Parathyroid adenoma (tissue), 2 donors: ENCODE measurements at regions not wholly inside any gene's neighbourhood (a gene's known extent, or its start where the extent isn't known, plus 50 kb on each side); places are given as distances from the start of the nearest gene placed in this dataset.

Source experiments
- H2AFZ ChIP-seq: fragments of 300-600 bp; sonication (generic); one replicate; pipeline ENCODE4 v1.7.0; 2017; ENCODE audit warnings: antibody characterized with exemption, mild to moderate bottlenecking
- H3K27ac ChIP-seq: fragments of 300-600 bp; sonication (generic); one replicate; pipeline ENCODE4 v1.7.0; 2017
- H3K27me3 ChIP-seq: fragments of 300-600 bp; sonication (generic); one replicate; pipeline ENCODE4 v1.7.0; 2017; ENCODE audit warnings: low read length; ENCODE audit not compliant: control insufficient read depth, insufficient read depth
- H3K36me3 ChIP-seq: fragments of 300-600 bp; sonication (generic); one replicate; pipeline ENCODE4 v1.7.0; 2017; ENCODE audit warnings: low read length; ENCODE audit not compliant: control insufficient read depth, insufficient read depth
- H3K4me1 ChIP-seq: fragments of 300-600 bp; sonication (generic); one replicate; pipeline ENCODE4 v1.7.0; 2017; ENCODE audit warnings: control low read depth
- H3K4me2 ChIP-seq: fragments of 300-600 bp; sonication (generic); one replicate; pipeline ENCODE4 v1.7.0; 2017; ENCODE audit warnings: low read length
- H3K4me3 ChIP-seq: fragments of 300-600 bp; sonication (generic); one replicate; pipeline ENCODE4 v1.7.0; 2017; ENCODE audit warnings: low read depth, low read length
- H3K79me2 ChIP-seq: fragments of 300-600 bp; sonication (generic); one replicate; pipeline ENCODE4 v1.7.0; 2017; ENCODE audit warnings: control low read depth
- H3K9ac ChIP-seq: fragments of 300-600 bp; sonication (generic); one replicate; pipeline ENCODE4 v1.7.0; 2017; ENCODE audit warnings: mild to moderate bottlenecking
- H3K9me3 ChIP-seq: fragments of 300-600 bp; sonication (generic); one replicate; pipeline ENCODE4 v1.7.0; 2017; ENCODE audit warnings: low read length; ENCODE audit not compliant: control insufficient read depth
- TF ChIP-seq, protein P1 (sequence below): fragments of 300-600 bp; sonication (generic); IDR thresholded peaks from one replicate; pipeline ENCODE4 v1.7.0; 2017; ENCODE audit warnings: antibody characterized with exemption, mild to moderate bottlenecking
- donor health status: primary hyperparathyroidism.

DNA sequence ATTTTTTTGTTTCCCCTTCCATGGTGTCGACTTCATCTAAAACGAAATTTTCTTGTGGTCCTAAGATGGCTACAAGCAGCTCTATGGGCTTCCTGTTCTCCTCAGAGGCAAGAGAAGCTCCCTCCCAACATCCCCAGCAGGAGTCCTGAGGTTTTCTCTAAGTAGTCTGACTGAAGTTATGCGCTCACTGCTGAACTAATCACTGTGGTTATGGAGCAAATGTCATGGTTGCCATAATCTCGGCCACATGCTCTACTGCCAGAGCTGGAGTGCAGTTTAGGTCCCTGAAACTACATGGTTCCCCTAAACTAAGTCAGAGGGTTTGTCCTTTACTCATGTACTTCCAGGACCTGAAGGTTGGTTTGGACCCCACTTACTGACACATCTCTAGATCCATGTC lies 68.0 kb upstream of the MAMDC2 start:
- Histone ChIP-seq H3K36me3 (no peaks in the 10 kb centered on the region), H3K4me3 (no peak overlapping the region), H3K9me3 (no peaks in the 10 kb centered on the region), H3K9ac (no peak overlapping the region), H3K79me2 (no peaks in the 10 kb centered on the region), H3K27ac (no peak overlapping the region), H3K27me3 (no peaks in the 10 kb centered on the region), H3K4me1 (no peaks in the 10 kb centered on the region), H3K4me2 (no peak overlapping the region), H2AFZ (no peak overlapping the region)
- TF ChIP-seq, protein P1, sequence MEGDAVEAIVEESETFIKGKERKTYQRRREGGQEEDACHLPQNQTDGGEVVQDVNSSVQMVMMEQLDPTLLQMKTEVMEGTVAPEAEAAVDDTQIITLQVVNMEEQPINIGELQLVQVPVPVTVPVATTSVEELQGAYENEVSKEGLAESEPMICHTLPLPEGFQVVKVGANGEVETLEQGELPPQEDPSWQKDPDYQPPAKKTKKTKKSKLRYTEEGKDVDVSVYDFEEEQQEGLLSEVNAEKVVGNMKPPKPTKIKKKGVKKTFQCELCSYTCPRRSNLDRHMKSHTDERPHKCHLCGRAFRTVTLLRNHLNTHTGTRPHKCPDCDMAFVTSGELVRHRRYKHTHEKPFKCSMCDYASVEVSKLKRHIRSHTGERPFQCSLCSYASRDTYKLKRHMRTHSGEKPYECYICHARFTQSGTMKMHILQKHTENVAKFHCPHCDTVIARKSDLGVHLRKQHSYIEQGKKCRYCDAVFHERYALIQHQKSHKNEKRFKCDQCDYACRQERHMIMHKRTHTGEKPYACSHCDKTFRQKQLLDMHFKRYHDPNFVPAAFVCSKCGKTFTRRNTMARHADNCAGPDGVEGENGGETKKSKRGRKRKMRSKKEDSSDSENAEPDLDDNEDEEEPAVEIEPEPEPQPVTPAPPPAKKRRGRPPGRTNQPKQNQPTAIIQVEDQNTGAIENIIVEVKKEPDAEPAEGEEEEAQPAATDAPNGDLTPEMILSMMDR, result no peak

DNA sequence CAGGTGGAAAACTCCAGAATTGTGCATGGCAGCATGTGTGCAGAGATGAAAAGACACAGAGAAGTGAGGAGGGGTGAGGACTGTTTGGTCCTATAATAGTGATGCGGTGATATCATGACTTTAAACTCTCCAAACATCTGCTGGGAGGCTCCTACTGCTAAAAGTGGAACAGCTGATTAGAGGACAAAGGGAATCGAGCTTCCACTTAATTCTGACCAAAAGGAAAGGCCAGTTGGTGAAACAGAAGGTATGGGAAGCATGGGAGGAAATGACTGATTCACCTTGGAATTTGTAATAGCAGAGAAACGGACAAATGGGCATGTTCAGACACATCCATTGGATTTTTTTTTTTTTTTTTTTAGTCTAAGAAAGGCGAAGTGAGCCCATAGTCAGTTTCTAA lies 67.5 kb upstream of the MAMDC2 start:
- Histone ChIP-seq H3K27ac (no peak overlapping the region), H3K79me2 (no peaks in the 10 kb centered on the region), H3K36me3 (no peaks in the 10 kb centered on the region), H3K9ac (no peak overlapping the region), H3K4me1 (no peaks in the 10 kb centered on the region), H3K9me3 (no peaks in the 10 kb centered on the region), H2AFZ (no peak overlapping the region), H3K4me3 (no peak overlapping the region), H3K27me3 (no peaks in the 10 kb centered on the region), H3K4me2 (no peak overlapping the region)
- TF ChIP-seq, protein P1, result no peak

DNA sequence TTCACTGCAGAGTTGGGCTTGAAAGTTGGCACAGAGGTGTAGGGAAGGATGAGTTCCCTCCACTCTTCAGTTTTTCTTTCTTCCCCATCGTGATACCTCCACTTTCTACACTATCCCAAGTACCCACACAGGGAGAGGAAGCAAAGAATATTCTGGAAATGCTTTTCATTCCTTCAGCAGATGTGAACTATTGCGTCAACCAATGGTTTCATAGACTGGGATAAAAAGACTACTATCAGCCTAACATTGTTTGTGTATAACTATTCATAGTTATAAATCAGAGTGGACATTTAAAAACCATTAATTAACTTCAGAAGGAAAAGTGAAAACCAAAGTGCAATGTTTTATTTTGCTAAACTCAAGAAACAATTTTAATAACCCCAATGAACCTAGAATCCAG lies 63.6 kb upstream of the MAMDC2 start:
- H3K9me3 ChIP-seq, result no peaks in the 10 kb centered on the region
- no peak overlapping the region for H3K9ac ChIP-seq
- no peaks in the 10 kb centered on the region for H3K79me2 ChIP-seq
- no peak overlapping the region for H2AFZ ChIP-seq
- no peaks in the 10 kb centered on the region for H3K36me3 ChIP-seq
- H3K27me3 ChIP-seq, result no peaks in the 10 kb centered on the region
- H3K4me1 ChIP-seq, result no peaks in the 10 kb centered on the region
- TF ChIP-seq, protein P1, result no peak
- no peak overlapping the region for H3K4me2 ChIP-seq
- no peak overlapping the region for H3K27ac ChIP-seq
- H3K4me3 ChIP-seq, result no peak overlapping the region

DNA sequence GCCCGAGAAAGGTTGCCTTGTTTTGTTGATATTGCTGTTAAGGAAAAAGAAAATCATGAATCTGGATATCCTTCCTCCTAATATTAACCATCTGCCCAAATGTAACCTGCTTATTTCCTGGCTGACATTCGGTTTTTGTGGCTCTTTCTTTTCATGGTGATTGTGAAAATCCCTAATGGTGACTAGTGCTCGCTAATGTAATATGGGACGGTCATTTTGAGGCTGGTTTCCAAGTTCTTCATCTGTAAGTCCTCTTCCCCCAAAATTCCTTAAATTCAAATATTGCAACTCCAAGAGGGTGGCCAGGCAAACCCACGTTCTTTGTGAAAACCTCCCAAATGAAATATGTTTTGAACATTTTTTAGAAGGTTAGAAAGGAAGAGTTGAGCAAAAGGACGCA lies 63.1 kb upstream of the MAMDC2 start:
- Histone ChIP-seq H3K9me3 (no peaks in the 10 kb centered on the region), H3K79me2 (no peaks in the 10 kb centered on the region), H3K27ac (no peak overlapping the region)

More for the DNA sequence above, 63.1 kb upstream of the MAMDC2 start:
- Histone ChIP-seq H3K9ac (no peak overlapping the region), H3K27me3 (no peaks in the 10 kb centered on the region), H3K4me2 (no peak overlapping the region), H2AFZ (no peak overlapping the region), H3K36me3 (no peaks in the 10 kb centered on the region), H3K4me1 (no peaks in the 10 kb centered on the region), H3K4me3 (no peak overlapping the region)
- TF ChIP-seq, protein P1, result no peak
